Medulla oblongata (tissue), 1 donor: ENCODE measurements at regions not wholly inside any gene's neighbourhood (a gene's known extent, or its start where the extent isn't known, plus 50 kb on each side); places are given as distances from the start of the nearest gene placed in this dataset.
A peak's percentile ranks its signal among the peaks of the same experiment; 100 is the strongest.

Source experiments
- DNase-seq: peaks from one replicate; pipeline ENCODE4 v3.0.0-alpha.2; 2015; ENCODE audit errors: extremely low spot score

DNA sequence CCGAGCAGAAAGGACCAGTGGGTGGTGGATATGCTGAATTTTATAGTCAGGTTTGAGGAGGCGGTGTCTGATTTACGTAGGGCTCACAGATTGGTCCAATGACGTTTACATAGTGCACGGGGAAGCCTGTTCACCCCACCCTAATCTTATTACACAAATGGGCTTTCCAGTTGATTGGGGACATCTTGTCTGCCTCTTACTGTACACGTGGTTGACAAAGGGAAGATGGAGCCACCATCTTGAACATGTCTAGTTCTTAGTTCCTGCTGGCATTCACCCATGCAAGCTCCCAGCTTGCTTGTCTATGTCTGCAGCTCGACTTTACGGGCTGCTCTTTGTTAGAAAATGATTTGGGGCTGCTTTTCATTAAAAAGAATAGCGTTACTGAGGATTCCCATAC is 332.0 kb upstream of the SLCO3A1 start:
- DNase-seq: no peak

DNA sequence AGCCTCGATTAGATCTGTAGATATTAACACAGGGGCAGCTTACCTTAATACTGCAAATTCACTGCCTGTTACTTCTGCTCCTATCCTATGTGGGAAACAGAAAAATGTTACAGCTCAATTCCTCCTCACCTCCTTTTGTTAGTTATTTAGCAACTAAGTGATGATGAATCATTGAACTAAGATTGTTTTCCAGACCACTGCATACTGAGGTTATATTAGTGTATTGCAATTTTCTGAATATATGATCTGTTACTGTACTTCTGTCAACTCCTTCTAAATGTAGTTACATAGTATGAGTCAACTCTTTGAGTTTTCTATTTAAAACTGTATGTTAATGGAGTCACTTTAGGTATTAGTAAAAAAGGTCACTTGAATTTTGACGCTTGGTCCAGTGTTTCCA is 331.5 kb upstream of the SLCO3A1 start:
- no peak for DNase-seq

DNA sequence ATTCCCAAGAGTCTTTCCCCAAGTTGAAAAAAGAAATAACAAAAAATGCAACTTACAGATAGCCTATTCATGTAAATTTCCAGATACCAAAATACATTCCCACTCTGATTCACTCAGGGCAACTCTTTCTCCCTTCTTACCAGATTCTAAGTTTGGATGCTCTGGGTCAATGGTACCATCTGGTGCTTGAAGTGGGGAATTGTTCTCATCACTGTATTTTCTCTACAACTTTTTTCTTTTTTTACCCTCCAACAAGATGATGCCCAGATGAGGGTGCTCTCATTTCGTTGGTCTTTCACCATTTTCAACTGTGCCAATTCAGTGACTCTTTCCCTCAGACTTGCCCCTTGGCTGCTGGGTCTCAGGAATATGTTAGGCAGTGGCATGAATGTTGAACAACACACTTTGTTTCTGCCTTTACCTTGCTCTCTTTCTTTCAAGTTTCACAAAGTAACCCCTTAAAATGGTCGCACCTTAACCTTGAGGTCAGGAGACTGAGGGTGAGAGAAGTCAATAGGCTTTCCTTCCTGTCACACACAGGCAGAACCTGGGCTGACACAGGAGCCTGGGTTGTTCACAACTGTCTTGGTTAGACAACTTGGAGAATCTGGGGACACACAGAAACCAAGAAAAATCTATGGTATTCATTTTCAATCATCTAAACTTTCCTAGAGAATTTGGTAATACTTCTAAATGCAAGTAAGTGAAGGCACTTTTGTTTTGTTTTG is 330.7 kb upstream of the SLCO3A1 start:
- peak; percentile 92 for DNase-seq

DNA sequence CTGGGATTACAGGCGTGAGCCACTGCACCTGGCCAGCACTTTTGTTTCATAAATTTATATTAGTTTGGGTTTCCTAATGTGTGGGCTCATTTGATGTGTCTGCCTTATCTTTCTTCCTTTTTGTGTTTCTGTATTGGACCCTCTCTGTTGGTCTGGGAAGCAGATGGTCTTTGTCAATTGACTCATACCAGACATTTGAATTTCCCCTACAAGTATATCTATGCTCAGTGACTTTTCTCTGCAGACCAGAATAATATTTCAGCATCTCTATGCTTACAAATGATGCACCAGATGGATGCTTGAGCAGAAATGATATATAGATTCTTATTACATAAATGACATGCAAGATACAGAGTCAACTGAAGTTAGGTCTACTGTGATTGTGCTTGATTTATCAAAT is 329.9 kb upstream of the SLCO3A1 start:
- no peak for DNase-seq

DNA sequence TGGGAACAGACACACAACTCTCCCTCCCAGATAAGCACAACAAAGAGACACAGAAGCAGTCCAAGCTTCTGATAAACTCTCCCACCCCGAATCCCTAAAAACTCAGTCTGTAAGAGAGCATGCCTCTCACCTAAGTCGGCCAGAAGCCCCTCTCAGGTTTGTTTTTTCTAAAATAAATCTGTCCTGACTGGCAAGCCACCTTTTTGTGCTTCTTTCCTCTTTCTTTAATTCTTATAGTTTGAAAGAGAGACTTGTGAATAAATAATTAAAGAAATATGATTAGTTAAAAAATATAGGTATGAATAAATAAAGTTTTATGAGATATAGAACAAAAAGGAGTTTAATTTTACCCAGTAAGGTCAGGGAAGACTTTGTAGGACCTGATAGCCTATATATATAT is 329.0 kb upstream of the SLCO3A1 start:
- DNase-seq: no peak

DNA sequence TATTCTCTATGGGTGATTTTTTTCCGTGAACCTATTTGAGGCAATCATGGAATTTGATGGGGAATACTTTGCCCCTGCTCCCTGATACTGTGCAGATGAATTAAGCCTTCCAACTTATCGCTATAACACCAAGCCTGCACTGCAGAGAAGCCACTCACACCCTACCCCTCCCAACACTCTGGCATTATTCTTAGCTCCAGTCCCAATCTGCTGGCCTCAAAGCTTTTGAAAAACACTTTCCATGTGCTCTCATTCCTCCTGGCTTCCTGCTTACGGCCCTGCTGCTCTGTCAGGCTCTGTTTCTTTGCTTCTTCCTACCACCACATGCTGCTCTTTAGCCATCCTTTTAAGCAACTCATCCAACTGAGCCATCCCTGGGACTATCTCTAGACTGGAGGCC is 327.8 kb upstream of the SLCO3A1 start:
- no peak for DNase-seq

DNA sequence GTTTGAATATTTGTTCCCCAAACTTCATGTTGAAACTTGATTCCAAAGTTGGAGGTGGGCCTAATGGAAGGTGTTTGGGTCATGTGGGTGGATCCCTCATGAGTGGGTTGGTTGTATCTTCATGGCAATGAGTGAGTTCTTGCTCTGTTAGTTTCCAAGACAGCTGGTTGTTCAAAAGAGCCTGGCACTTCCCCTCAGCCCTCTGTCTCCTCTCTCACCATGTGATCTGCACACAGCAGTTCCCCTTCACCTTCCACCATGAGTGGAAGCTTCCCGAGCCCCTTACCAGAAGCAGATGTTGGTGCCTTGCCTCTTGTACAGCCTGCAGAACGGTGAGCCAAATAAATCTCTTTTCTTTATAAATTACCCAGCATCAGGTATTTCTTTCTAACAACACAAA is 327.1 kb upstream of the SLCO3A1 start:
- no peak for DNase-seq

DNA sequence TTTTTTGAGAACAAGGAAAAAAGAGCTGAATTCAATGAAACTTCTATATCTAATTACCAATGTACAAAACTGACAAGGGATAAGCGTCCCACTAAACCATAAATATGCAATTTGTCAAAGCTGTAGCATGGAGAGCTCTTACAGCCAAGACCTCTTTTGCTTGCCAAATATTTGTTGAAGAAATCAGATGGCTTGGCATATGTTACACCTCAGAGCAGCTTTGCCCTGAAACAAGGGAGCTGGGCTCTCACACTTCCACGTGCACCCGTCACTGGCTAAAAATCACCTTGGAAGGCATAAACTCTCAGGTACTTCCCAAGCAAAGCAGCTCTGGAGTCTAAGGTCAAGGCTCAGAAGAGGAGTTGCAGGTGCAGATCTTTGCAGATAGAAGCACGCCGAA is 324.7 kb upstream of the SLCO3A1 start:
- DNase-seq: no peak

DNA sequence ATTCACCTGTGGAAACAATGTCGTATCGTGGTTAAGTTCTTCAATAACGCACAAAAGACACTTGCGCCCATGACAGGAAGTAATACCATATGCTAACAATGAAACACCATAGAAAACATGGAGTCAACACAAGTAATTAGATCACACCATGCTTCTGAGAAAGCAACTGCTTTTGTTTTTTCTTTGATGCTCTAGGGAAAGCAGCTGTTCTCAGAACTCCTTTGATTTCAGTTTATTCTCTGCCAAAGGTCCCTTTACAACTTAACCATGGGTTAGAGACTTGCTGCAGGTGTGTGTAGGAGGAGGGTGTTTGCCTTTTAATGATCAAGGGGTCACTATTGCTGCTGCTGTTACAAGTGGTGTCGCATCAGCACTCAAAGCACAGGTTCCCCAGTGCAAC is 324.0 kb upstream of the SLCO3A1 start:
- no peak for DNase-seq

DNA sequence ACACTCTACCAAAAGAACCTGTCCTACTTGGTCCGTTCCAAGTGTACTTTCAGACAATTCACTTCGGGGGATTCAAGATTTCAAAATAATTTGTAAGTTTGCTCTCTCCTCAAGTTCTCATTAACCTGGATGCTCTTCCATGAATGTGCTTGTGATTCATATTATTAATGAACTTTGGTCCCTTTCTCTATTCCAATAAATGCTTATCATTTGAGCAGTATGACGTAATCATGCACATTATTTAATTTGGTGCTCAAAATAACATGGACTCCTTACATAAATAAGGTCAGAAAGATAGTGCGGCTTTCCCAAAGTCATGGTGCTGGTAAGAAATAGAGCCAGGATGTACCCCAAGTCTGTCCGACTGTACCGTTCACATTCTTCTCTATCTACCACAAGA is 323.2 kb upstream of the SLCO3A1 start:
- DNase-seq: no peak

DNA sequence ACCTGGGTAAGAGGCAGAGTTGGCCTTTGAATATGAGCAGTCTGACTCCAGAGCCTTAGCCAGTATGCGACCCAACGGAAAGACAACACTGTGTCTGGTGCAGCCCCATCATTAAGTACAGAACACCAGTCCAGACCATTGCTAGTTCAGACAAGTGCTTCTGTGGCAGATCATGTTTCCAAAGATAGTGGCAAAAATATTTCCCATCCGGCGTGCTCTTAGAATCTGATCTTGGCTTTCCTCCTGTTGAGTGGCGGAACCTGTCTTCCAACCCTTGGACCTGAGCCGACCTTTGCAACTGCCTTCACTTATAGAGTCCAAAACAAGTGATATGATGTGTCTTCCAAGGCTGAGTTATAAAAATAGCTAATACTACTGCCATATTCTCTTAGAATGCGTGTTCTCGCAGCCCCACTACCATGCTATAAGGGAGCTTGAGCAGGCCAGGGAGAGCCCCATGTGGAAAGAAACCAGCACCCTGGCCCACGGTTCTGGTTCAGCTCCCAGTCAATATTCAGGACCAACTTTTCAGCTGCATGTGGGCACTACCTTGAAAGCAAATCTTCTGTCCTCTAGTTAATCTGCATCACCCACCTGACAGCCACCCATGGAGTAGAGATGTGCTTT is 322.4 kb upstream of the SLCO3A1 start:
- DNase-seq: no peak

DNA sequence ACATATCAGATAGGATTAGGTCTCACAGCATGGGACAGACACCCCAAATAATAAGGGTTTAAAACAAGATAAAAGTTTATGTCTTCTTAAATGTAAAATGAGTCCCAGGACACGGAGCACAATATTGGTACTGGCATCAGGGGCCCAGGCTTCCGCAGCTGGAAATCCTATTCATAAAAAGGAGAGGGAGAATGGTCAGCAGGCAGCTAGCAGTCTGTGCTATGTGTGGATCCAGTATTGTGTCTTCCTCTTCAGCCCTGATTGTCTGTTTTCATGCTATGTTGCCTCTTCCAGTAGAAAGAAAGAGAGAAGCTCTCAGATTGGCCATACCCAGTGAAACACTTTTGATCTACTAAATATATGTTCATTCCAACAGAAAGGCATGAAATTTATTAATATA is 319.3 kb upstream of the SLCO3A1 start:
- peak; percentile 35 for DNase-seq

DNA sequence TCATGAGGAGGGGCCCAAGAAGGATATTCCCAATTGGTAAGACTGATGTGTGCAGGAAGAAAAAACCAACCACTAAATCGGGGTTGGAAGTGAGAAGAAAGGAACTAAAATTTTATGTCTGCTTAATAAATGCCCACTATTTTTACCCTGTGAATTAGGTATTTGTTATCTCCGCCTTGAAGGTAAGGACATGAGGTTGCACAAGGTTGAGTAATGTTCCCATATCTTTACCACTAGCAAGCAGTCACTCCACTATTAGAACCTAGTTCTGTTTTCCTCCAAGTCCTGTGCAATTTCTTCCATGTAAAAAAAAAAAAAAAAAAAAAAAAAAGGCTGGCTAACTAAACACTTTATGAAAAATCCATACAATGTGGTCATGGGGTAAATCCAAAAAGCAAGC is 318.5 kb upstream of the SLCO3A1 start:
- no peak for DNase-seq

DNA sequence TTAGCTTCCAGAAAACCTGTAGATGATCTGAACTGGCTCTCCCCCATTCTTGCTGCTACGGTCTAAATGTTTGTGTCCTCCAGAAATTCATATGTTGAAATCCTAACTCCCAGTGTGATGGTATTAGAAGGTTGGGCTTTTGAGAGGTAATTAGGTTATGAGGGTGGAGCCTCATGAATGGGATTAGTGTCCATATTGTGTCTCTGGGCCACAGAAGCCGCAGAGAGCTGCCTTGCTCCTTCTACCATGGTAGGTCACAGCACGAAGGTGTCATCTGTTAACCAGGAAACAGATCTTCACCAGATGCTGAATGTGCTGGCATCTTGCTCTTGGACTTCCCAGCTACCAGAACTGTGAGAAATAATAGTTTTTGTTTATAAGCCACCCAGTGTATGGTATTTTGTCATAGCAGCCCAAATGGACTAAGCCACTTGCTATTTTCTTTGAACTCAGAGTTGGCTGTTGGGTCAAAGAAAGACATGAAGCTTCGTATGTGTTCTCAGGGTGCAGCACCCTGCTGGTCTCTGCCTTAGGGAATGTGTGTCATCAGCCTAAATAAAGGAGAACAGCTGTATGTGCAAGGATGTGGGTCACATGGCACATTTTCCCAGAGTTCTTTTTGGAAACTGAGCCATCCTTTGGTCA is 317.5 kb upstream of the SLCO3A1 start:
- DNase-seq: no peak

DNA sequence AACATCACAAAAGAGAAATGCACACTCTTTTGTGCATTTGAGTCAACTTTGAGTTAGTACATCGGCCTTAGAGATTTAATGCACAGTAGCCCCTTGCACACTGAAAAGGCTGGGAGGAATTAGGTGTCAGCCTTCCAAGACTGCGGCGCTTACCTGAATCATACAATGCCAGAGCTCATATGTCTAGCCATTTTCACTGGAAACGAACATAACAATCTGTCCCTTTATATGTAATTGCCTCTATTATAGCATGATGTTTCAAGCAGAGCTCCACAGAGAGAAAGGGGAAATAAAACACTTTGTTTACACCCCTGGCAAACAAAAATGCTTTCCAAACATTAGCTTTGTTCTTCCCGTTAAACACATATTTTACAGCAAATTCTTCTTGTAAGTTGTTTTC is 315.7 kb upstream of the SLCO3A1 start:
- no peak for DNase-seq

DNA sequence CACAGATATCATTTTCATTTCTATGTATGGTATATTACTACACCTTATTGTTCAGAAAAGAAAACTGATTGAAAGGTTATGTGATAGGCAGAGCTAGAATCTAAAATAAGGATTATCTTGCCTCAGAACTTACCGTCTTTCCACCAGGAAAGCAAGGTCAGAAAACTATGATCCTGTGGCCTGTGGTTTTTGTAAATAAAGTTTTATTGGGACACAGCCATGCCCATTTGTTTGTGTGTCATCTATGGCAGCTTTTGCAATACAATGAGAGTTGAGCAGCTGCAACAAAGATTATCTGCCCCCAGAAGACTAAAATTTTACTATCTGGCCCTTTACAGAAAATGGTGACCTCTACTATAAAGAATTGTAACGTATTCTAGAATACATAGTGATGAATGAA is 314.7 kb upstream of the SLCO3A1 start:
- no peak for DNase-seq

DNA sequence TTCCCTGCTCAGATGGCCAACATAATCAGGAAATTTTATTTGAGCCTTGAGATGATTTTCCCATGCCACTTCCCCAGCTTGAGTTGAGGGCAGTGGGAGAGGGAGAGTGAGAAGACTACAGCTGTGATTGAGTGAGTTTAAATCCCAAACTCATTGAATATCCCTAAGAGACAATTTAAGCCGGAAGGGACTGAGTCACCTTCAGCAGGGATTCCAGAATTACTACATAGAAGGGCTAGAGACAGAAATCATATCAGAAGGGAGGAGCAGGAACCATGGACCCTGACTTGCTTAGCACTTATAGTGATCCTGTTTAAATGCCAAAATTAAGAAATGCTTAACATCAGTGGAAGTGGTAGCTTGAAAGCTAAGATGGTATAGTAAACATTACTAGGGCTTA is 312.2 kb upstream of the SLCO3A1 start:
- DNase-seq: no peak

DNA sequence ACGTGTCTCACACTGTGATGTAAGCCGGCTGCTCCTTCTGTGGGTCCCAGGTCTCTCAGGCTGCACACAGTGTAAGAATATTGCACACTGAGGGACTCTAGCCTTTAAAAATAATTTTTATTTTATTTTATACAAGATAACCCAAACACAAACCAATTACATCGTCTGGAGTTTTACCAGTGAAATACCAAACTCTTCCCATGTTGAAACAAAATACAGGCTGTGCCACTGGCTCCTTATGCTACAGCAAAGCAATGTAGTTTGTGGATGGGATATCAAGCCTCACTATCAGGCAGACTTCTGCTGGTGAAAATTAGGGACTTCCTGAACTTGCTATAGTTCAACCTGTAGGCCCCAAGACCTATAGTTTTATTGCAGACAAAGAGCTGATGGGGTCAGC is 311.3 kb upstream of the SLCO3A1 start:
- DNase-seq: no peak

DNA sequence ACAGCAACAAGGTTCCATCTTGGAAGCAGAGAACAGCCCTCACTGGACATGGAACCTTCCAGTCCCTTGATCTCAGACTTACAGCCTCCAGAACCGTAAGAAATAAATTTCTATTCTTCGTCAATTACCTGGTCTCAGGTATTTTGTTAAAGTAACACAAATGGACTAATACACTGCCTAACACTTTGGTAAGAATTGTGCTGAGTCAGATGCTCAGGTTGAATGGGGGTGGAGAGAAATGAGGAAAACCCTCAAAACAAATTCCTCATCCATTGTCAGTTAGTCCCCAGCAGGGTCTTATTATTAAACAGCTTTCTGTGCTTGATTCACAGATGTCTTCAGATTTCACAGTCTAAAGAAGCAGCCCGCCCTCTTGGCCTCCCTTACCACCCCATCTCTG is 306.2 kb upstream of the SLCO3A1 start:
- no peak for DNase-seq

DNA sequence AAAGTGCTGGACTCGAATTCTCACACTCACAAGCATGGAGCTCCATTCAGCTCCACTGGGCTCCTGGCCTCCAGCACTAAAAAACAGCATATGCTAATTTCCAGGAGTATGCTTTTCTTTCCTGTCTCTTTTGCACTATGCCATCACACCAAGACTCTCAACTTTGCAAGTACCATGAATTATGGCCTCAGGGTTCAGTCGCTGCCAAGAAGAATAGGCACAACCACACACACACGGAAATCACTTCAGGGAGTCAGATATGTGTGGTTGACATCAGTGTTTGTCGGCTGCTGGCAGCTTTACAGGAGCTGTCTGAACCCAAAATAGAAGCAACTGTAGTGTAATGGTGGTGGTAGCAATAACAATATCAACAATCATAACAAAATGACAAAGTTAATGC is 305.0 kb upstream of the SLCO3A1 start:
- no peak for DNase-seq

DNA sequence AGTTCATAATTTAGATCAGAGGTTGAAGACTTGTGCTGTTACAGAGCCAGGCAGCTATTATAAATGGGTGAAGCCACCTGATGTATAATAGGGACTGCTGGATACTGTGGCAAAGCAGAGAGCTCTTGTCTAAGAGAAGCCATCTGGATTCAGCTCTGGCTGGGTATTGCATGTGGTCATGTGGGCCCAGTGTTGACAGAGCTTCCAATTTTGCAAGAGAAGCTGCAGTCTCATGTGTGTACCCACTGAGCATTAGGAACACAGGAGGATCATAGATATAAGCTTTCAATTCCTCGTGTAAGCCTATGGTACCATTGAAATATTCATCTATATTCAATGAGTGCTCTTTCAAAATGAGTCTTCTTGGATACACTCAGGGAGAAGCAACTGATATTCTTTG is 303.9 kb upstream of the SLCO3A1 start:
- DNase-seq: no peak

DNA sequence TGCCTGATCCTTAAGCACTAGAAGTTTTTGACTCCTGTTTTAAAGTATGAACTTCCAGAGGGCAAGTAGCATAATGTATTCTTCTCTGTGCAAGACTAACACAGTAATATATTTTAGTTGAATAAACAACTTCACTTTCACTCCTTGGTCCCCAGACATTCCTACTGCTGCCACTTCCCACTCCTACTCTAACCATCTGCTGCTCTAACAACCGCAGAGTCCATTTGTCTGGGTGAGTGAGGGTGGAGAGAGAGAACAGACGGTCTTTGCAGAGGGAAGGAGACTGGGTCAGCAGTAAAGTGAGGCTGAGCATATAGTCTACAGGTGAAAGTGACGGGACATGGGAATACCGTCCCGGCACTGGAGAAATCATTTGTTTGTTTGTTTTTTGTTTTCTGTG is 301.0 kb upstream of the SLCO3A1 start:
- DNase-seq: no peak

DNA sequence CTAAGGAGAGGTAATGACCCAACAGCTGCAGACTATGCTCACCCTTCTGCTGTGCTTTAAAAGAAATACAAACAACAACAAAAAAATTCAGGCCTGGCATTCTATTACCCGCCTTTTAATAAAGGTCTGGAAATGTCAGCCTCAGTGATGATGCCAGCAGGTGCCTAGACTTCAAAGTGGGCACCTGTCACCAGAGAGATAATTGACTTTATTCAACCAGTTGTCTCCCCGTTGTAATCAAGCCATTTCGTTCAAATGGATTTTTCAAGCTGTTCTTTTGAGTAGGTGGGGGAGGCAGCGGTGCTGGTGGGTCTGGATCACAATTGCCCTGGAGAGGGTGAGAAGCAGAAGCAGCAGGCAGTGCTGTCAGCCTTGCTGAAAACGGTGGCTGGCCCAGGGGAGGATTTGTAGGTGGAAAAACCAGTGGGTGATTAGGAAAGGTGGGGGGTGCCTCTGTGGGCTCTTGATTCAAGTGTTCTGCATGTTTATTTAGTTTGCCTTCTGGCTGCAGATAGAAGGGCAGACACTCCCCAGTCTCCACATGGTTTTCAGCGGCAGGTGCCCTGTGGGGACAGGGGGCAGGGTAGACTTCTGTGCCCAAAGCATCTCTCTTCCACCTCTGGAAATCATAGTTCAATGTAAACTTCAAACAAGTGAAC is 300.2 kb upstream of the SLCO3A1 start:
- DNase-seq: no peak
